NCI-H1694 (cell line): ENCODE measurements at regions not wholly inside any gene's neighbourhood (a gene's known extent, or its start where the extent isn't known, plus 50 kb on each side); places are given as distances from the start of the nearest gene placed in this dataset.
"Not testable (repeated sequence)": the region's sequence is repeated elsewhere in the genome, so short reads cannot be mapped to it uniquely, and the experiment has no call there.

Experiments
- DNase-seq: peaks from one replicate; lab custom pipeline; 2025; lab: John Stamatoyannopoulos, UW

GRCh38 chr17:12195418-12195817 is 174.7 kb downstream of the MAP2K4 start:
- DNase-seq: no peak

- DNase-seq: no peak
These were observed 180.7 kb downstream of the MAP2K4 start for GRCh38 chr17:12201294-12201880.

GRCh38 chr17:12209632-12210191 is 189.0 kb downstream of the MAP2K4 start:
- no peak for DNase-seq

GRCh38 chr17:12220714-12221439 is 200.2 kb downstream of the MAP2K4 start:
- DNase-seq: not testable (repeated sequence)

- DNase-seq: no peak
These were observed 201.7 kb downstream of the MAP2K4 start for GRCh38 chr17:12222392-12222791.

GRCh38 chr17:12227547-12227946 is 206.9 kb downstream of the MAP2K4 start:
- no peak for DNase-seq

- no peak for DNase-seq
These were observed 208.7 kb downstream of the MAP2K4 start for GRCh38 chr17:12229335-12229734.

- no peak for DNase-seq
These were observed 210.0 kb downstream of the MAP2K4 start for GRCh38 chr17:12230481-12231354.

- DNase-seq: no peak
These were observed 210.6 kb downstream of the MAP2K4 start for GRCh38 chr17:12231355-12231682.

- DNase-seq: not testable (repeated sequence)
These were observed 218.3 kb downstream of the MAP2K4 start for GRCh38 chr17:12239021-12239420.

GRCh38 chr17:12242345-12242954 is 221.8 kb downstream of the MAP2K4 start:
- no peak for DNase-seq

GRCh38 chr17:12247761-12248160 is 227.1 kb downstream of the MAP2K4 start:
- no peak for DNase-seq

- DNase-seq: no peak
These were observed 230.3 kb downstream of the MAP2K4 start for GRCh38 chr17:12250973-12251372.

- no peak for DNase-seq
These were observed 231.8 kb downstream of the MAP2K4 start for GRCh38 chr17:12252462-12252861.

- DNase-seq: no peak
These were observed 233.8 kb downstream of the MAP2K4 start for GRCh38 chr17:12254460-12254859.

- DNase-seq: peak; percentile 67
These were observed 235.8 kb downstream of the MAP2K4 start for GRCh38 chr17:12256380-12256995.

- no peak for DNase-seq
These were observed 236.5 kb downstream of the MAP2K4 start for GRCh38 chr17:12257176-12257575.

GRCh38 chr17:12261354-12261753 is 240.7 kb downstream of the MAP2K4 start:
- DNase-seq: no peak

GRCh38 chr17:12269751-12270150 is 249.1 kb downstream of the MAP2K4 start:
- DNase-seq: no peak

GRCh38 chr17:12277827-12278226 is 257.1 kb downstream of the MAP2K4 start:
- DNase-seq: no peak

- DNase-seq: no peak
These were observed 261.4 kb downstream of the MAP2K4 start for GRCh38 chr17:12282056-12282455.

GRCh38 chr17:12287953-12288352 is 267.3 kb downstream of the MAP2K4 start:
- DNase-seq: no peak
